ENCODE measurements at regions not wholly inside any gene's neighbourhood (a gene's known extent, or its start where the extent isn't known, plus 50 kb on each side); places are given as distances from the start of the nearest gene placed in this dataset.

- TF ChIP-seq CTCF (IDR thresholded peaks at IDR 0.05) (no peak), EZH2 (IDR thresholded peaks at IDR 0.05) (no peak), EZH2phosphoT487 (IDR thresholded peaks at IDR 0.05) (no peak)
Measured at GRCh38 chr5:8316608-8317280, 447.8 kb downstream of the MTRR start.
